Stimulated activated CD8-positive, alpha-beta memory T cell treated with anti-CD3 and anti-CD28 coated beads, Interleukin-4, amount 100 ng/mL, for 24 hours (primary cell): ENCODE measurements at regions not wholly inside any gene's neighbourhood (a gene's known extent, or its start where the extent isn't known, plus 50 kb on each side); places are given as distances from the start of the nearest gene placed in this dataset.
A peak's percentile ranks its signal among the peaks of the same experiment; 100 is the strongest.

Source experiments
- DNase-seq: peaks from one replicate; pipeline ENCODE4 v3.0.0-alpha.2; 2020; ENCODE audit warnings: low read depth

GRCh38 chr9:126222835-126223431 is 103.7 kb upstream of the MVB12B start:
- DNase-seq, result no peak

- no peak for DNase-seq
Observed at GRCh38 chr9:126223798-126224531, 102.7 kb upstream of the MVB12B start.

GRCh38 chr9:126225611-126226609 is 100.7 kb upstream of the MVB12B start:
- no peak for DNase-seq

GRCh38 chr9:126226991-126227936 is 99.4 kb upstream of the MVB12B start:
- no peak for DNase-seq

- DNase-seq, result no peak
Observed at GRCh38 chr9:126228111-126228780, 98.4 kb upstream of the MVB12B start.

GRCh38 chr9:126228781-126229444 is 97.7 kb upstream of the MVB12B start:
- peak; percentile 54 for DNase-seq

- DNase-seq, result no peak
Observed at GRCh38 chr9:126229501-126229900, 97.1 kb upstream of the MVB12B start.

- no peak for DNase-seq
Observed at GRCh38 chr9:126230692-126231091, 95.9 kb upstream of the MVB12B start.

- no peak for DNase-seq
Observed at GRCh38 chr9:126232461-126232860, 94.2 kb upstream of the MVB12B start.

GRCh38 chr9:126233175-126233574 is 93.5 kb upstream of the MVB12B start:
- DNase-seq, result no peak

- DNase-seq, result no peak
Observed at GRCh38 chr9:126233913-126234525, 92.6 kb upstream of the MVB12B start.

GRCh38 chr9:126234681-126235335 is 91.8 kb upstream of the MVB12B start:
- DNase-seq, result no peak

GRCh38 chr9:126235336-126236243 is 91.0 kb upstream of the MVB12B start:
- no peak for DNase-seq

GRCh38 chr9:126236273-126236672 is 90.4 kb upstream of the MVB12B start:
- DNase-seq, result no peak

- DNase-seq, result no peak
Observed at GRCh38 chr9:126238415-126238814, 88.2 kb upstream of the MVB12B start.

- DNase-seq, result no peak
Observed at GRCh38 chr9:126239515-126239914, 87.1 kb upstream of the MVB12B start.

GRCh38 chr9:126240835-126241234 is 85.8 kb upstream of the MVB12B start:
- DNase-seq, result no peak

GRCh38 chr9:126248680-126249079 is 77.9 kb upstream of the MVB12B start:
- no peak for DNase-seq
